AG04450 (cell line): ENCODE measurements at regions not wholly inside any gene's neighbourhood (a gene's known extent, or its start where the extent isn't known, plus 50 kb on each side); places are given as distances from the start of the nearest gene placed in this dataset. TPM values are rescaled to one million over a fixed set of nuclear protein-coding genes. Genes with fewer than 3 reads are reported as not detected.

ENCODE experiments used
- CTCF ChIA-PET: fragments of 300-600, 350-600 bp; formaldehyde crosslinking; extraction: SDS; loops from one replicate; lab custom pipeline; 2022; ENCODE audit warnings: antibody characterized with exemption, inconsistent platforms; lab: Charles Lee
- POLR2A ChIA-PET: fragments of 350-600 bp; formaldehyde crosslinking; extraction: SDS; loops from one replicate; lab custom pipeline; 2021; ENCODE audit warnings: antibody characterized with exemption, inconsistent platforms; lab: Yijun Ruan, JAX
- DNase-seq: peaks from one replicate; pipeline ENCODE4 v3.0.0-alpha.2; 2011; ENCODE audit warnings: low read depth, low spot score
- H3K27ac ChIP-seq: one replicate; pipeline ENCODE4 v1.5.1; 2012; ENCODE audit warnings: low read depth, low read length, control low read depth
- H3K27me3 ChIP-seq: one replicate; pipeline ENCODE4 v1.6.0; 2012; ENCODE audit warnings: low read length; ENCODE audit not compliant: control insufficient read depth, insufficient read depth
- H3K4me3 ChIP-seq: 2 replicates; pipeline ENCODE4 v1.5.1; 2011; ENCODE audit warnings: mild to moderate bottlenecking, low read depth, low read length, control low read depth
- H3K9me3 ChIP-seq: 2 replicates; pipeline ENCODE4 v1.5.1; 2012; ENCODE audit warnings: low read length; ENCODE audit not compliant: control insufficient read depth, insufficient read depth
- CTCF ChIP-seq: IDR thresholded peaks from 2 replicates; pipeline ENCODE4 v1.5.1; 2011; ENCODE audit warnings: low read depth, low read length, control low read depth, inconsistent platforms
- small RNA-seq: library from RNA; depleted of rRNA; stranded (forward); fragments of <200 nt; gene quantifications from one replicate; pipeline ENCODE3, GENCODE V24; 2012; ENCODE audit warnings: low read depth; ENCODE audit not compliant: insufficient read length

DNA sequence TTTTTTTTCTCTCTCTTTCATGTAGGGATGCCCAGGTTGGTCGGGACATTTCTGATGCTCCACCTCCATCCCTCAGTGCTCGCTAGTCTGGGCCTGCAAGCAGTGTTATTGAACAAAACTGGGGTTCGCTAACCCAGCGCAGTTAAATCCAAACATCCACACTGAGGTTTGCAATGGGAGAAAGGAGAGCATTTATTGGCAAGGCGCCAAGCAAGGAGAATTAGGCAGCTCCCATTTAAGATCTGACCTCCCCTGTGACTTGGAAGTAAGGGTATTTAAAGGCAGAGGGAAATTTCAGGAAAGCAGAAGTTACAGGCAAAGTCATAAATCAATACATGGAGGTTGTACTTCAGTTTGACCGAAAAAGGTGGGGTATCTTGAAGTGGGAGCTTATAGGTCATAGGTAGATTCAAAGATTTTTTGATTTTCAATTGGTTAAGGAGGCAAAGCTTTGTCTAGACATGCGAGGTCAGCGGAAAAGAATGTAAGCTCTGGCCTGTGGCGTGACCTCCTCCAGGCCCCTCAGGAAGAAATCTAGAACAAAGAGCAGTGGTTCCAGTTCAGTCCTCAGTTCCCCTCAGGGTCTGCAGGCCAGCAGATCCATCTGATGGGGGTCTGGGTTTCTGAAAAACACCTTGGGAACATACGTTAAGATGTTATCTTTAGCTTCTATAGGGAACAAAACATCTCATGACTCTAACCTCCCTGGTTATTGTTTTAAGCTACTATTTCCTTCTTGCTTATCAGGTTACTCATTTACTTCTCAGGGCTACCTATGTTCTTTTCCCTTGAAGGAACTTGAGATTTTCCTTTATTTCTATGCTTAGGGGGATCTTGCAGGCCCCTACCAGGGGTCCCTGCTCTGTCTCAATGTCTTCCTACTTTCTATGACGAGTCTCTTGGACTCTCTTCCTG is 66.0 kb upstream of the KIF16B start:
- ChIA-PET POLR2A (no interaction called here), CTCF (interaction anchor here (0.7 kb wide), 1 partner anchor 121 kb away, joined by 3 read pairs; no protein-coding TSS in a partner anchor)
- no peak for DNase-seq
- H3K4me3 ChIP-seq = no peak overlapping the region
- no peak for TF ChIP-seq CTCF
- H3K9me3 ChIP-seq = no peaks in the 10 kb centered on the region
- no peak overlapping the region for H3K27ac ChIP-seq
- H3K27me3 ChIP-seq = peaks cover 5% of the 10 kb centered on the region

DNA sequence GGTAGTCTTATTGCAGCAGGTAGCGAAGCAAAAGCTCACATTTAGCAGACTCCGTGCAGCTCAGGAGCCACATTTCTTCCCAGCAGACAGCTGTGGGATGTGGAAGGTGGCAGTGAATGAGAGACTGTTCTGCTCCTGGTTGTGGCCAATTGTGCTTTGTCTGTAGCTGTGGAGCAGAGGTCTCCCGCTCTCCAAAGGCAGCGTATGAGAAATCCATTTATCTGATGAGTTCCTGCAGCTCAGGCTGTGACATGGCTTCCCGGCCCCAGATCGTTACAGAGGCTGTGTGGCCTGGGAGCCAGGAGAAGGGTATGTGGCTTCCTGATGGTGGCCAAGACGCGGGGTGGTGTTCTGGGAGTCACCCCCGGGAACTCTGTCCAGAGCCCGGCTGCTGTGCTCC is 64.5 kb upstream of the KIF16B start:
- Histone ChIP-seq H3K4me3 (no peak overlapping the region), H3K9me3 (no peaks in the 10 kb centered on the region), H3K27ac (no peak overlapping the region), H3K27me3 (peaks cover 3% of the 10 kb centered on the region)
- CTCF ChIA-PET = no interaction called here
- TF ChIP-seq CTCF = no peak
- DNase-seq = no peak
- POLR2A ChIA-PET = no interaction called here

DNA sequence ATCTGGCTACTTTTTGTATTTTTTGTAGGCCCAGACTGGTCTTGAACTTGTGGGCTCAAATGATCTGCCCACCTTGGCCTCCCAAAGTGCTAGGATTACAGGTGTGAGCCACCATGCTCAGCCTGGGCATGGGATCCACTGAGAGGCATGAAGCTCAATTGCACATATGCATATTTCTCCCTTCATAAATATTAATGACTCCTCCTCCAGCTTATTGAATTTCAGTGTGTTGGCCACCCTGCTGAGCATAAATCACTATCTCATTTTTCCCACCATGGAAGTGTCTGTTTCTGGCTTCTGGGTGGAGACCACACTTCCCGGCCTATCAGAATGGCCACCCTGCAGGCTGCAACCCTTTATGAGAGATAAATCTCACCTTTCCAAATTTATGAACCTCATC is 53.6 kb upstream of the KIF16B start:
- POLR2A ChIA-PET = no interaction called here
- DNase-seq = no peak
- no peaks in the 10 kb centered on the region for H3K9me3 ChIP-seq
- no peak for TF ChIP-seq CTCF
- peaks cover under 1% of the 10 kb centered on the region for H3K27me3 ChIP-seq
- CTCF ChIA-PET = no interaction called here
- H3K27ac ChIP-seq = no peak overlapping the region
- no peak overlapping the region for H3K4me3 ChIP-seq

- no peak for TF ChIP-seq CTCF
- POLR2A ChIA-PET = no interaction called here
- Histone ChIP-seq H3K9me3 (no peaks in the 10 kb centered on the region), H3K4me3 (no peak overlapping the region), H3K27me3 (peaks cover 3% of the 10 kb centered on the region), H3K27ac (no peak overlapping the region)
- CTCF ChIA-PET = no interaction called here
- no peak for DNase-seq
Observed at GRCh38 chr20:16624106-16624505, 50.9 kb upstream of the KIF16B start.

Small RNA genes in the stretch of these regions (small RNA-seq; reads per million reads assigned to genes)
- gene RF00019 = not detected
